ENCODE measurements at regions not wholly inside any gene's neighbourhood (a gene's known extent, or its start where the extent isn't known, plus 50 kb on each side); places are given as distances from the start of the nearest gene placed in this dataset.
"Not testable (repeated sequence)": the region's sequence is repeated elsewhere in the genome, so short reads cannot be mapped to it uniquely, and the experiment has no call there.

GRCh38 chr19:7405482-7405881 lies 56.7 kb downstream of the ARHGEF18 start:
- TF ChIP-seq, protein P1, sequence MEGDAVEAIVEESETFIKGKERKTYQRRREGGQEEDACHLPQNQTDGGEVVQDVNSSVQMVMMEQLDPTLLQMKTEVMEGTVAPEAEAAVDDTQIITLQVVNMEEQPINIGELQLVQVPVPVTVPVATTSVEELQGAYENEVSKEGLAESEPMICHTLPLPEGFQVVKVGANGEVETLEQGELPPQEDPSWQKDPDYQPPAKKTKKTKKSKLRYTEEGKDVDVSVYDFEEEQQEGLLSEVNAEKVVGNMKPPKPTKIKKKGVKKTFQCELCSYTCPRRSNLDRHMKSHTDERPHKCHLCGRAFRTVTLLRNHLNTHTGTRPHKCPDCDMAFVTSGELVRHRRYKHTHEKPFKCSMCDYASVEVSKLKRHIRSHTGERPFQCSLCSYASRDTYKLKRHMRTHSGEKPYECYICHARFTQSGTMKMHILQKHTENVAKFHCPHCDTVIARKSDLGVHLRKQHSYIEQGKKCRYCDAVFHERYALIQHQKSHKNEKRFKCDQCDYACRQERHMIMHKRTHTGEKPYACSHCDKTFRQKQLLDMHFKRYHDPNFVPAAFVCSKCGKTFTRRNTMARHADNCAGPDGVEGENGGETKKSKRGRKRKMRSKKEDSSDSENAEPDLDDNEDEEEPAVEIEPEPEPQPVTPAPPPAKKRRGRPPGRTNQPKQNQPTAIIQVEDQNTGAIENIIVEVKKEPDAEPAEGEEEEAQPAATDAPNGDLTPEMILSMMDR (optimal IDR thresholded peaks at IDR 0.05 in 1 of 3, IDR thresholded peaks at IDR 0.05 in 1 of 3, conservative IDR thresholded peaks at IDR 0.05 in 1 of 3; ENCODE audit: extremely low read depth in 1 of 3, insufficient read depth in 2 of 3, low read length in 3 of 3), result not testable (repeated sequence)
- TF ChIP-seq EZH2 (IDR thresholded peaks at IDR 0.05; ENCODE audit: low read length), result not testable (repeated sequence)
